Gastrocnemius medialis (tissue), 4 donors: ENCODE measurements at regions not wholly inside any gene's neighbourhood (a gene's known extent, or its start where the extent isn't known, plus 50 kb on each side); places are given as distances from the start of the nearest gene placed in this dataset.

Source experiments
- POLR2A ChIP-seq, 2 donors: fragments of 450-650 bp; IDR thresholded peaks; one replicate each; pipeline ENCODE4 v1.6.1; 2017; ENCODE audit warnings: antibody characterized with exemption in 2 of 2, mild to moderate bottlenecking in 2 of 2, moderate library complexity in 2 of 2
- TF ChIP-seq, protein P1 (sequence below), 5 experiments: fragments of 450-650 bp in 3 of 5; fragments of 200-600 bp in 2 of 5; sonication (generic) in 2 of 5; IDR thresholded peaks in 4 of 5; conservative IDR thresholded peaks in 1 of 5; 1 replicate in 4 of 5; 2 replicates in 1 of 5; pipeline ENCODE4 v1.5.1; 2016 to 2019; ENCODE audit warnings: antibody characterized with exemption in 5 of 5, mild to moderate bottlenecking in 3 of 5, moderate library complexity in 3 of 5

DNA sequence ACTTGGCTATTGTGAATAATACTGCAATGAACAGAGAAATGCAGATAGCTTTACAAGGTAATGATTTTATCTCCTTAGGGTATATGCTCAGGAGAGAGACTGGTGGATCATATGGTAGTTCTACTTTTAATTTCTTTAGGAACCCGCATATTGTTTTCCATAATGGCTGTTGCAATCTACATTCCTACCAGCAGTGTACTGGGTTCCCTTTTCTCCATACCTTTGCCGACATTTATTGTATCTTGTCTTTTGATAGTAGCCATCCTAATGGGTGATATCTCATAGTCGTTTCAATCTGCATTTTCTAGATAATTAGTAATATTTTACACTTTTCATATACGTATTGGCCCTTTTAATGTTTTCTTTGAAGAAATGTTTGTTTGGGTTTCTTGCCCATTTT lies 702.9 kb upstream of the ACVR2A start:
- TF ChIP-seq, protein P1, sequence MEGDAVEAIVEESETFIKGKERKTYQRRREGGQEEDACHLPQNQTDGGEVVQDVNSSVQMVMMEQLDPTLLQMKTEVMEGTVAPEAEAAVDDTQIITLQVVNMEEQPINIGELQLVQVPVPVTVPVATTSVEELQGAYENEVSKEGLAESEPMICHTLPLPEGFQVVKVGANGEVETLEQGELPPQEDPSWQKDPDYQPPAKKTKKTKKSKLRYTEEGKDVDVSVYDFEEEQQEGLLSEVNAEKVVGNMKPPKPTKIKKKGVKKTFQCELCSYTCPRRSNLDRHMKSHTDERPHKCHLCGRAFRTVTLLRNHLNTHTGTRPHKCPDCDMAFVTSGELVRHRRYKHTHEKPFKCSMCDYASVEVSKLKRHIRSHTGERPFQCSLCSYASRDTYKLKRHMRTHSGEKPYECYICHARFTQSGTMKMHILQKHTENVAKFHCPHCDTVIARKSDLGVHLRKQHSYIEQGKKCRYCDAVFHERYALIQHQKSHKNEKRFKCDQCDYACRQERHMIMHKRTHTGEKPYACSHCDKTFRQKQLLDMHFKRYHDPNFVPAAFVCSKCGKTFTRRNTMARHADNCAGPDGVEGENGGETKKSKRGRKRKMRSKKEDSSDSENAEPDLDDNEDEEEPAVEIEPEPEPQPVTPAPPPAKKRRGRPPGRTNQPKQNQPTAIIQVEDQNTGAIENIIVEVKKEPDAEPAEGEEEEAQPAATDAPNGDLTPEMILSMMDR (IDR thresholded peaks at IDR 0.05 in 4 of 5, conservative IDR thresholded peaks at IDR 0.05 in 1 of 5), result no peak
- no peak for TF ChIP-seq POLR2A (IDR thresholded peaks at IDR 0.05)
